GM19468 (cell line): ENCODE measurements at regions not wholly inside any gene's neighbourhood (a gene's known extent, or its start where the extent isn't known, plus 50 kb on each side); places are given as distances from the start of the nearest gene placed in this dataset.
"Not testable (repeated sequence)": the region's sequence is repeated elsewhere in the genome, so short reads cannot be mapped to it uniquely, and the experiment has no call there.

Source experiments
- ATAC-seq: cut with Tn5 transposase; IDR thresholded peaks from one replicate; pipeline ENCODE4 v1.9.1; 2021; ENCODE audit warnings: mild to moderate bottlenecking, moderate library complexity, moderate number of reproducible peaks; ENCODE audit not compliant: unreplicated experiment; ENCODE audit errors: extremely low read depth

DNA sequence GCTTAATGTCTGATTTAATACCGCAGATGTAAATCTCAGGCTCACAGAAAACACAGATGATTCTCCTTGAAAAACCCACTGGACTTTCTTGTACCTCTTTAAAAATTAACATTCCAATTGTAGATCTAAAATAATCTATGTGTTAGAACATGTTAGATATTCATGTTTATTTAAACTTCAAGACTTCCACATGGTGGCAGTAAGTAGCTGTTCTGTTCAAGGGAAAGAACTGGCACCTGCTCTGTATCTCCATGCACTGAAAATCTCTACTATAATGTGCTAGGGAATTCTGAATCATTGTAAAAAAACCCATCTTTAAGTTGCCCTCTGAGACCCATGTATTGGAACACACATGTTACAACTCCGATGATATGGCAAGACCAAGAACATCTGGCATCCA lies 366.9 kb downstream of the DMRTA1 start:
- ATAC-seq, result no peak

DNA sequence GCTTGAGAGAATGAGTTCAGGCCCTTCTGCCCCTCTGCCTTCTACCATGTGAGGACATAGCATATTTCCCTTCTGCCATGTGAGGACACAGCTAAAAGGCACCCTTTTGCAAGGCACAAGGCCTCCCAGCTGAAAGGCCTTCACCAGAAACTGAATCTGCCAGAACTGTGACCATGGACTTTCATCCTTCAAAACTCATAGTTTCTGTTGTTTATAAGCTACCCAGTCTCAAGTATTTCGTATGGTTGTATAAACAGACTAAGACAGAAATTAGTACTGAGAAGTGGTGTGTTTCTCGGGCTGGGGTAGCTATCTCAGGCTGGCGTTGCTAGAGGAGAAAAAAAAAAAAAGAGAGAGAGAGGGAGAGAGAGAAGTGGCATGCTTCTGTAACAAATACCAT lies 368.6 kb downstream of the DMRTA1 start:
- no peak for ATAC-seq

DNA sequence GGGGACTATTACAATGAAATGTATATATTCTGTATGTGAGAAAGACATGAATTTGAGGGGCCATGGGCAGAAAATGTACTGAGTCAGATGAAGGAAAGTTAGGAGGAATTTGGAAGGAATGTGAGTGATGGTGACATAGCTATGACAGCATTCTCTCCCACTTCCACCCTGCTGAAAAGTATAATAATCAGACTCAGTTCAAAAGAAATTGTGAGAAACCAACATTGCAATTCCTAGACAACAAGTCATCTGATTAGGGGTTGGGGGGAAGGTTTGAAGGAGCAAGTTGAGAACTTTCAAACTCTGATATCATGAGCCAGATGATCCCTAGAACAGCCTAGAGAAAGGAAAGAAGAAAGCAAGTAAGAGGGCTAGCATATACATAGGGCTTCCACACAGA lies 370.6 kb downstream of the DMRTA1 start:
- ATAC-seq, result no peak

DNA sequence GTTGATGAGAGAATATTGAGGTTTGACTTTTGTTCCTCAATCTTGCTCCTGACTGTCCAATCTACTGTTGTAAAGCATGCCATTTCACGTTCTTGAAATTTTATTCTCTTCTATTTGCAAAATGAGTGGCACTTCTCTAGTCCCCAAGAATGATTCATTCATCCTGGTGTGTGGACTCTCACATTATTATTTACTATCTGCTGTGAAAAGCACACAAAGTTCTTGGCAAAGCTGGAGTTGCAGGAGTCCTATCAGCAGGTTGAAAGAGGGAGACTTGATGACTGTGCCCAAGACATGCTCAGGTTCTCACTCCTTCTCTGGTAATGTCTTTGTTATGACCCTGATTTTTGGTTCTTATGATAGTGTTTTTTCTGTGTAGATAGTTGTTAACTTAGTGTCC lies 382.6 kb downstream of the DMRTA1 start:
- no peak for ATAC-seq

DNA sequence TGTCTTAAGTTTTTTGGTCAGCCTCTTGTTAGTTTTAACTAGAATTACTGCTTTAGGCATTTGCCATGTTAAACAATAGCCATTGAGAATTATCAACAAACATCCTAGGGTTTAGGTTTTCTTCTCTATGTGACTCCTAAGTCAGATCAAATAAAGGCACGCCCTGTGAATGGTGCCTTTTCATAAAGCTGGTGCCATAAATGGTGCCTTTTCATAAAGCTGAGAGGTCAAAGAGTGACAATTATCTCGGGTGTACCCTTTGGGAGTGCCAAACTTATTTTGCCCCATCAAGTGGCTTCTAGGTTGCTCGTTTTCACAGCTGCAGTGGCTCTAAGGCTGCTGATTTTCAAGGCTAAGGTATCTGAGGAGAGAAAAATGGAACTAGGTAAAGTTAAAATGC lies 391.6 kb downstream of the DMRTA1 start:
- no peak for ATAC-seq

DNA sequence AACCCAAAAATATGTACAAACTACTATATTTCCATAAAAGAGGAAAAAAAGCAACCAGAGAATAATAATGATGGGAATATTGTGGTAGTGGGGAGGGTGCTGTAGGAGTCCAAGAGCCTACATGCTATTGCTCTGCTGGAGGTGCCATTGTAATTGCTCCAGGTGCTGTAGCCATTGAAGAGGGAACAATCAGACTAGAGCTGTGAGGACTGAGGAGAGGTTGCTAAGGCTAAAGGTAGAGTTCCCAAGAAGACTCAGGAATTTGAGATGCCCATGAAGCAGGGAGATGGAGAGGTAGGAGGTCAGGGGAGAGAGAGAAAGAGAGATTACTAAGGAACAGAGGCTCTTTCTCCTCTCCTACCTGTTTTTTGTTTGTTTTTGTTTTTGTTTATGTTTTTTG lies 394.0 kb downstream of the DMRTA1 start:
- no peak for ATAC-seq

DNA sequence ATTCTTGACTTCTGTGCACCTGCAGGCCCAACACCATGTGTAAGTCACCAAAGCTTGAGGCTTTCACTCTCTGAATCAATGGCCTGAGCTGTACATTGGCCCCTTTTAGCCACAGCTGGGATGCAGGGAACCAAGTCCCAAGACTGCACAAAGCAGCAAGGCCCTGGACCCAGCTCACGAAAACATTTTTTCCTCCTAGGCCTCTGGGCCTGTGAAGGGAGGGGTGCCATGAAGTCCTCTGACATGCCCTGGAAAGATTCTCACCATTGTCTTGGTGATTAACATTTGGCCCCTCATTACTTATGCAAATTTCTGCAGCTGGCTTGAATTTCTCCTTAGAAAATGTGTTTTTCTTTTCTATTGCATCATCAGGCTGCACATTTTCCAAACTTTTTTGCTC lies 398.6 kb downstream of the DMRTA1 start:
- not testable (repeated sequence) for ATAC-seq

DNA sequence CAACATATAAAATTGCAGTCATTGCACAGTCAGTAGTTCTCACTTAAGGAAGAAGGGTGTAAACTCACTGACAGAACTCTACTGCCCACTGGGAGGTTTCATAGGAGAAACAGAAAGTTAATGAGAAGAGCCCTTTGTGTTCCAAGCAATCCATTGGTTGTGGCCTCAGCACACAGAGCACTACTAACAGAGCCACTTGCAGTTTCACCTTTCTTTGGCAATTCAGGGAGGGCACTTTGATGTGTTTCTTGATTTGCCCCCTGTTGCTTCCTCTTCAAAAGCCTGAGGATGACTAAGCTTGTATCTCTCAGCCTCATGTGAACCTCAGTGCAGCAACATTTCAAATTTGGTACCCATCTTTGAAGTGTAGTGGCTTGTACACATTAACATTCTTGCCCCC lies 409.4 kb downstream of the DMRTA1 start:
- ATAC-seq, result no peak

DNA sequence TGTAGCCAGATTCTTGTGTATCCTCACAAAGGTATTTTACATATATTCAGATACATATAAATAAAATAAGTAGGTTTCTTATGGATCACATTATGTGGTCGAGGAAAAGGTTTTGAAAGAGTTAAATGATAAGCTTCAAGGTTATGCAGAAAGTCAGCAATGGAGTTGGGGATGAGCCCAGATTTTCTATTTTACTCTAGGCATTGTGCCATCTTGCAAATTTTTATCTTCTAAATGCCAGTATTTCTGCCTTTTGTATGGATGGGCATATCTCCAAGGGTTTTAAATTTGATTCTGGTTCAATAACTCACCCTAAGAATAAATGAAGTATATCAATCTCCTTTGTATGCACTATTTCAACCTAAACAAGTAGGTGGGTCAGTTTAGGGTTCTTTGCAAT lies 410.7 kb downstream of the DMRTA1 start:
- no peak for ATAC-seq

DNA sequence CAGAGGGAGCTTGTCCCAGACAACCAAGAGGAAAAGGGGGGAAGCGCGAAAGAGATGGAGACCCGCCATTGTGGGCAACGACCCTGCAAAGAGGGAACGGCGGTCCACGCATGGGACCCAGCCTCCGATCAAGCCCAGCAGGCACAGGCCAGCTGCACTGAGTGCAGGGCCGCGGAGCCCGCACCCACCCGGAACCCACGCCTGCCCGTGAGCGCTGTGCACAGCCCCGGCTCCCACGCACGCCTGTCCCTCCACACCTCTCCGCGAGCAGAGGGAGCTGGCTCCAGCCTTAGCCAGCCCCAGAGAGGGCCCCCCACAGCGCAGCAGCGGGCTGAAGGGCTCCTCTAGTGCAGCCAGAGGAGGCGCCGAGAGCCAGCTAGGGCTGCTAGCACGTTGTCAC lies 416.5 kb downstream of the DMRTA1 start:
- no peak for ATAC-seq

DNA sequence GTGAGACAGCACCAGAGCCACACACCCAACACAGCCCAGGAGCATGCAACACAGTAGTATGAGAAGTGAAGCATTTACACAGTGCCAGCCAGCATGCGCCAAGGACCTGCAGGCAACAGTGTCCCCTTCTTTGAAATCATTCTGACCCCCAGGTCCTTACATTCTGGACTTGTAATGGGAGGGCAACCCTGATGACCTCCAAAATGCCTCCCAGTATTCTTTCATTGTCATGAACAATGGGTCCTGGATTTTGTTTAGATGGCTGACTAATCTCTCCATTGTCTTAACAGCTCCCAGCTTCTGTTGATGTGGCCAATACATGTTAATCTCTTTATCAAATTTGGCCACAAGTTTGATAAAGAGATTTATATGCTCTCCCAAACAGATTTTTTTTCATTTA lies 417.1 kb downstream of the DMRTA1 start:
- ATAC-seq, result no peak

DNA sequence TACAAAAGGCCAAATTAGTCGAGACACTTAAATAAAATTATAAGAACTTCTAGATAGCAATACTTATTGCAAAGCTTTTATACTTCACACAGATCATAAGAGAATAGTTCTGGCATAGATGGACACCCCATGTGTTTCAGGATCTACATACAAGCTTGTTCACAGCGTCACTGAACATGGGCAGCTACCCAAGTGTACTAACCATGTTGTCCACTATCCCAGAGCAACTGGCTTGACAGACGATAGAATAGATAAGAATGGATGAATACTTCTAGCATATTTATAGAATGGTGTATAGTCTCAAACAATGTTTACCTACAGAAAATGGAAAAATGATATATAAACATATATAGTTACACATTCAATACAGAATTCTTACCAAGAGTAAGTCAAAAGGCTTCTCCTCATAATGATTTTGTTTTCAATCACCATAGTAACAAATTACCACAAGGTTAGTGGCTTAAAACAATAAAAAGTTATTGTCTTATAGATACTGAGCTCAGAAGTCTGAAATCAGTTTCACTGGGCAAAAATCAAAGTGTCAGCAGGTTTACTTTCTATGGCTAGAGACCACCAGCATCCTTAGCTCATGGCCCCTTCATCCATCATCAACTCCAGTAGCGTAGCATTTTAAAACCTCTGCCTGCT lies 446.7 kb downstream of the DMRTA1 start:
- ATAC-seq, result no peak

DNA sequence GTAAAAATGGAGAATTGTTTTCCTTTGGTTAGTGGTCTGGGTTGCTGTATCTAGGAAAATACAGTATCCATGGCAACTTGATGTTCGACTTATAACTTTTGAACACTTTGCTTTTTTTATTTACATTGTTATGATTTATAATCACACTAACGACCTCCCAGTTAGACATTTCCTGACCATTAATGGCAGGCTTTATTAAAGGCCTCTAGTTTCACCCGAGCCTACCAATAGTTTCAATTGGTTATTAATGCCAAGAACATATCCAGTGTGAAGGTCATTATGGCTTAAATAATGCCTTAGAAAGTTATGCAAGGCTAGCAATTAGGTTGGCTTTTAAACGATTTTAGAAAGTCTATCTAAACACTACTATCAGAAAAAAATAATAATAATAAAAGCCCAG lies 452.0 kb downstream of the DMRTA1 start:
- ATAC-seq, result no peak

DNA sequence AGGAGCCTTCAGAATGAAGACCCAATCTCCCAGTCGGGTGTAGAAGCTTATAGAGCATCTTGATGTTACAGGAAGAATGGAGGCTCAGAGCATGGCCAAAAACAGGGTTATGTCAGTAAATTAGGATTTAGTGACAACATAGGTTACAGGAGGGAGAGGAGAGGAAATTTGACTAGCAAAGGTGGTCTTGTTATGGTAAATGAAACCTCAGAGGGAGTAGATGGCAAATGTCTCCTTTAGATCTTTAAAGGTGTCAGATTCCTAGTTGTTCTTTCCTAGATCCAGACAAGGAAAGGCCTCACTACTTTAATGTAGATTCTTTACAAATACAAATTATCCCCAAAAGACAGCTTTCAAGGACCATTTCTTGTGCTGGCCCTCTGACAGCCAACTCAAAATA lies 465.0 kb downstream of the DMRTA1 start:
- no peak for ATAC-seq

DNA sequence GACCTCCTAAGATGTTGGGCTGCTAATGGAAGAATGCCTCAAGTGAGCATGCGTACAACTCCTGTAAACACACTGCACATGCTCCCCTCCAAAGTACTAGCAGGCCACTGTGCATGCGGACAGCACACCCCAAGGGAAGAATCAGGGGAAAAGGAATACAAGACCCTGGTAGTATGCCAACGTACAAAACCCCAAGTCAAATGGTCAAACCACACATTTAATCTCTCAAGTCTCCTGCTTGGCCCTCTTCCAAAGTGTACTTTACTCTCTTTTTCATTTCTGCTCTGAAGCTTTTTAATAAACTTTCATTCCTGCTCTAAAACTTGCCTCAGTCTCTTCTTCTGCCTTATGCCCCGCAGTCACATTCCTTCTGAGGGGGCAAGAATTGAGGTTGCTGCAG lies 466.4 kb downstream of the DMRTA1 start:
- no peak for ATAC-seq

DNA sequence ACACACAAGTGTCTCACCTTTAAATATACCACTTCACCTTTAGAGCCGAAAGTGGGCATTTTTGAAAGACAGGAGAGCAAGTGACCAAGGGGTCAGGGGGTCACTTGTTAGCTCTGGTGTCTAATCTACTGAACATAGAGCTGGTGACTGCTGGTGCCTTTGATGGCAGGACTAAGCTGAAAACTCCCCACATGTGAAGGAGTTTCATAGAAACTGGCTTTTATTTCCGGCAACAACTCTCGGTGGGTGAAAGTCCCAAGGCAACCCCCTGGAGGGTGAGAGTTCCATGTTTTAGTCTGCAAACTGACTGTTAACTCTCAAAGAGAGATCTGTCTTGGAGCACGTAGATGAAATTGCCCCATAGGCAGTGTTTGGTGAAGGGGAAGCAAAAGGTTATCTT lies 466.9 kb downstream of the DMRTA1 start:
- ATAC-seq, result no peak

DNA sequence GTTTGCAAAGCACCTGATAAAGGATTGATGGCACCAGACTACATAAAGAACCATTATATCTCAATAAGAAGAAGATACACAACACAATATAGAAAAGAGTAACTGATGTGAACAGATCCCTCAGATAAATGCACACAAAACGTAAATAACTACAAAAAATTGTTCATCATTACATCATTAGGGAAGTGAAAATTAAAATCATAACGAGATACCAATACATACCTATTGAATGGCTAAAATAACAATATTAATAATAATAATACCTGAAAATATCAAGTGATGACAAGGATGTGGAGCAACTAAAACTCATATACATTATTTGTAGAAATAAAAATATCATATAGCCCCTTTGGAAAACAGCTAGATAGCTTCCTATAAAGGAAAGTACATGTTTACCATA lies 469.5 kb downstream of the DMRTA1 start:
- no peak for ATAC-seq

DNA sequence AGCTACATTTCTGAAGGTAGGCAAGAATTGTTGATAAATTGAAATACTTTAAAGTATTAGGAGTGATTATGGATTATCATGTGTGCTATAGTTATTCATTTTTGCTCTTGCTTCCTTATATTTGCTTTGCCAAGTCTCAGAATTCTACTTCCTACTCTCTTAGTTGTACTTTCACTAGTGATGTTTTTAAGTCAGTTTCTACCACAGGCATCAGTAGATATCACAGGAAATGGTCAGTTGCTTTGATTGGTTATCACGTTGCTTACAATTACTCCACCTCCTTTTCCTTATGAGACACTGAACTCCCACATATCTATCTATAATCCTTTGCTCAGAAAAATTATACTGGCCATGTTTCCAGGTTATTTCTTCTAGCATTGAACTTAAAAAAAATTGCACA lies 472.8 kb downstream of the DMRTA1 start:
- no peak for ATAC-seq

DNA sequence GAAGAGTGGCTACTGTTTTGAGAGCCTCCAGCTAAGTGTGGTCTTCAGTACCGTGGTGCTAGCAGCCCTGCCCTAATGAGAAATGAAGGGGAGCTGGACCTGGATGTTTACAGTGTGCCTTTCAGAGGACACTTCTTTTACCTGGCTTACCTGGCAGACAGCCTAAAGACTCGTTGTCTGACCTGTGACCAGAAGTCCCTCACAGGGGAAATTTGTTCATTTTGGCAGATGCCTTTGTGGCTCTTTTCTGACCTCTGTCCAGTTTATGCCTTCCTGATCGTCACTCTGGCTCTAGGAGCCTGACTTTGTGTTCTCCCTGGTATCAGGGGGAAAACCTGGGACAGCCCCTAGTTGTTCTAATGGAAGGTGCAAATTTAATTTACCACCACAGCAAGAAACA lies 475.1 kb downstream of the DMRTA1 start:
- ATAC-seq, result no peak

DNA sequence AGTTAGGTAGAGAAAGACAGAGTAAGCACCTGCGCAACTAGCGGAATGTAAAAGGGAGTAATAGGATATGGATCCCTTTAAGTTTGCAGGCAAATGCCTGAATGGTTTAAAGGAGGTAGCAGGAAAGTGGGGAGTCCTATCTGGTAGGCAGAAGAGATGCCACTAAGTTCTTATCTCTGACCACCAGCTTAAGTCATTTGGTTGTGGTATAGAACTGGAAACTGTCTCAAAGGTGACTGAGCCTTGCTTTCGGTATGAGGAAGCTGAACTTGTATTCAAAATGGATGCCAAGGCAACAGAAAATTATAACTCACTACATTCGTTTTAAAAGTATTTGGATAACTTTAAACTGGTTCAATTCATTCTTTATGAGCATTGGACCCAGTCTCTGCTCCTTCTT lies 475.6 kb downstream of the DMRTA1 start:
- ATAC-seq, result no peak

DNA sequence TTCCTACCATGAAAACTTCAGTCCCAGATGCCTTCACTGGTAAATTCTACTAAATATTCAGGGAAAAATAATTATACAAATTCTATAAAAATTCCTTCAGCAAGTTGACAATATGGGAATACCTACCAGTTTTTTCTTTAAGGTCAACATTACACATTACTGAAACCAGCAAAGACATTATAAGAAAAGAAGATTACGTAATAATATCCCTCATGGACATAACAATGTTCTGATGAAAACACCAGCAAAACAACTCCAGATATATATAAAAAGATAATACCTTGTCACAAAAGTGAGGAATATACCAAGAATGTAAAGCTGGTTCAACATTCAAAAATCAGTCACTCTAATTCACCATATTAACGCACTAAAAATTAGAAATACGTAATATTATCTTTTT lies 507.9 kb downstream of the DMRTA1 start:
- no peak for ATAC-seq

DNA sequence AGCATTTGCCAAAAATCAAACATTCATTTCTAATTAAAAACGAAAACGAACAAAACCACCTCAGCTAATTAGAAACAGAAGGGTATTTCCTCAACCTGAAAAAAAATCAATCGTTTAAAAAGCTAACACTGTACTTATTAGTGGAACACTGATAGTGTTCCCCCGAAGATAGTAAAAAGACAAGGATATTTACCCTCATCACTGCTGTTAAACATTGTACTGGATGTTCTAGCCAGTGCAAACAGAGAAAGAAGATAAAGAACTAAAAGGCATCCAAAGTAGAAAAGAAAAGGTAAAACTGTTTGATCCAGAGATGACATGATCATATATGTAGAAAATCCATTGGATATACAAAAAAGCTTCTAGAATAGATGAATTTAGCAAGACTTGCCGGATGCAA lies 508.3 kb downstream of the DMRTA1 start:
- ATAC-seq, result no peak
